ENCODE measurements at regions not wholly inside any gene's neighbourhood (a gene's known extent, or its start where the extent isn't known, plus 50 kb on each side); places are given as distances from the start of the nearest gene placed in this dataset.

DNA sequence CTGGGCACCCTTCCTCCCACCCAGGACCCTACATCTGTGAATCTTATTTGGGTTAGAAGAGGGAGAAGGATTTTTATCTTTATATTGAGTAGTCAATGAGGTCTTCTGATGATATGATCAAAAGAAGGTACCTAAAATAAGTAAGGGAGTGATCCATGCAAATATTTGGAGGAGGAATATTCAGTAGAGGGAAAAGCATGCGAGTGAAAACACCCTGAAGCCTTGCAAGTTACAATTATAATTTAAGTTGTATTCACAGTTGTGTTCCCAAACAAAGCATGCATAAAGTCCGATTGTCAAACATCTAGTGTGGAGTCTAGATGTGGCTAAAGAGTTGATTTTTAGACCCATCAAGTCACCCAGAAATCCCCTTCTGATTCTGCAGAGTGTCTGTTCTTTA lies 530.2 kb upstream of the ZEB2 start:
- no peak for DNase-seq
- Histone ChIP-seq H3K27me3 (no peaks in the 10 kb centered on the region), H3K36me3 (no peaks in the 10 kb centered on the region), H3K27ac (no peak overlapping the region), H3K9me3 (no peaks in the 10 kb centered on the region), H3K4me3 (no peak overlapping the region), H3K4me1 (ENCODE audit: insufficient read depth) (no peaks in the 10 kb centered on the region)
- intact Hi-C loops (cut with DNase I): no loop called here
- WGBS, 3 donors: 90 to 92% (median 91%) methylated on average over 2 of the region's 2 CpGs
- no peak for TF ChIP-seq POLR2A (IDR thresholded peaks at IDR 0.05)
- TF ChIP-seq EP300 (IDR thresholded peaks at IDR 0.05): no peak
- TF ChIP-seq, protein P1, sequence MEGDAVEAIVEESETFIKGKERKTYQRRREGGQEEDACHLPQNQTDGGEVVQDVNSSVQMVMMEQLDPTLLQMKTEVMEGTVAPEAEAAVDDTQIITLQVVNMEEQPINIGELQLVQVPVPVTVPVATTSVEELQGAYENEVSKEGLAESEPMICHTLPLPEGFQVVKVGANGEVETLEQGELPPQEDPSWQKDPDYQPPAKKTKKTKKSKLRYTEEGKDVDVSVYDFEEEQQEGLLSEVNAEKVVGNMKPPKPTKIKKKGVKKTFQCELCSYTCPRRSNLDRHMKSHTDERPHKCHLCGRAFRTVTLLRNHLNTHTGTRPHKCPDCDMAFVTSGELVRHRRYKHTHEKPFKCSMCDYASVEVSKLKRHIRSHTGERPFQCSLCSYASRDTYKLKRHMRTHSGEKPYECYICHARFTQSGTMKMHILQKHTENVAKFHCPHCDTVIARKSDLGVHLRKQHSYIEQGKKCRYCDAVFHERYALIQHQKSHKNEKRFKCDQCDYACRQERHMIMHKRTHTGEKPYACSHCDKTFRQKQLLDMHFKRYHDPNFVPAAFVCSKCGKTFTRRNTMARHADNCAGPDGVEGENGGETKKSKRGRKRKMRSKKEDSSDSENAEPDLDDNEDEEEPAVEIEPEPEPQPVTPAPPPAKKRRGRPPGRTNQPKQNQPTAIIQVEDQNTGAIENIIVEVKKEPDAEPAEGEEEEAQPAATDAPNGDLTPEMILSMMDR (IDR thresholded peaks at IDR 0.05): no peak

DNA sequence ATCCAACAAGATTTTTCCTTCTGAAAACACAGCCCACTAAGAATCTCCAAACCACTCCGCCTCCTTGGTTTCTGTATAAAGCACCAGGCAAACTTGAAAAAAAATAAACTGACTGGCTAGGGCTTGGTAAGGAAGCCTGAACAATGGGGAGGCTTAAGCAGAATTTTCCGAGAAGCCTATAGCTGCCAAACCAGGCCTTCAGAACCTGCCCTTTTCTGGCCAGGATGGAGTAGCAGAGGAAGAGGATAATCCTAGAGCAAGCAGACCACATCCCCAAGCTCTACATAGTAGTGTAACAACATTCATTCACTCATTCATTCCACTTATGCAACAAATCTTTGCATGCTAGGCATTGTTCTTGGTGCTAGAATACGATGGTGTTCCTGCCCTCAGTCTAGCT lies 529.6 kb upstream of the ZEB2 start:
- intact Hi-C loops (cut with DNase I): no loop called here
- no peaks in the 10 kb centered on the region for H3K36me3 ChIP-seq
- TF ChIP-seq EP300 (IDR thresholded peaks at IDR 0.05) (no peak), POLR2A (IDR thresholded peaks at IDR 0.05) (no peak)
- TF ChIP-seq, protein P1 (IDR thresholded peaks at IDR 0.05): no peak
- no peak overlapping the region for H3K27ac ChIP-seq
- no peaks in the 10 kb centered on the region for H3K4me1 ChIP-seq (ENCODE audit: insufficient read depth)
- DNase-seq: no peak
- WGBS, 3 donors: 62 to 94% (median 81%) methylated on average over 3 of the region's 3 CpGs
- H3K9me3 ChIP-seq: no peaks in the 10 kb centered on the region
- H3K4me3 ChIP-seq: no peak overlapping the region
- no peaks in the 10 kb centered on the region for H3K27me3 ChIP-seq

DNA sequence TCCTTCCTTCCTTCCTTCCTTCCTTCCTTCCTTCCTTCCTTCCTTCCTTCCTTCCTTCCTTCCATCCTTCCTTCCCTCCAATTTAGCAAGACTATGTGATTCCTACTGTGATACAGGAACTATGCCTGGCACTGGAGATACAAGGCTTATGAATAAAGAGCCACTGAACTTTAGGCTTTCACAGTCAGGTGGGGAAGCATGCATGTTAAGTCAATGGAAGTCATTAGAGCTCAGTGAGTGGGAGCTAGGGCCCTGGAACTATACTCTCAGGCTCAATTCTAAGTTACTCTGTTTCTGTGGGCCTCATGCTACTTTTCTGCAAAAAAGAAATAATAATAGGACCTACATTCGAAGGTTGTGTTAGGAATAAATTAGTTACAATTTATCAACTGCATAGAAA lies 527.6 kb upstream of the ZEB2 start:
- no peak overlapping the region for H3K4me3 ChIP-seq
- intact Hi-C loops (cut with DNase I): no loop called here
- H3K27ac ChIP-seq: no peak overlapping the region
- WGBS, 3 donors: 95 to 98% (median 97%) methylated on average over 1 of the region's 1 CpG
- no peaks in the 10 kb centered on the region for H3K9me3 ChIP-seq
- no peaks in the 10 kb centered on the region for H3K36me3 ChIP-seq
- H3K27me3 ChIP-seq: no peaks in the 10 kb centered on the region
- H3K4me1 ChIP-seq (ENCODE audit: insufficient read depth): peaks cover 2% of the 10 kb centered on the region
- TF ChIP-seq POLR2A (IDR thresholded peaks at IDR 0.05): no peak
- DNase-seq: no peak

DNA sequence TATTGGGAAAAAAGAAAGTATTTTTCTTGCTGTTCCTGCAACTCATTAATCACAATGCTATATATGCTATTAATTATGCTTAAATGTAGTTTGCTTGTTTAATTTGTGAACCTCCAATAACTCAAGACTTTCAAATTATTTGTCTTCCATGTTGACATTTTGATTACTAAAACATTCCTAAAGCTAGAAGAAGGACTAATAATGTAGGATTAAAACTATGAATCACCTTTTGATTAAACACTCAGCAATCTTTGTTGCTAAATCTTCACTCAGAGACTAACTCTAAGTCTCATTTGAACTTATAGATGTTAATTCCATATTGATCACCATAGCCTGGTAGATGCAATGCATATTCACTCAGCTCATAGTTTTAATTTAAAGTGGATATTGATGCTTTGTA lies 524.6 kb upstream of the ZEB2 start:
- Histone ChIP-seq H3K27ac (no peak overlapping the region), H3K4me1 (ENCODE audit: insufficient read depth) (peaks cover 2% of the 10 kb centered on the region), H3K9me3 (no peaks in the 10 kb centered on the region), H3K4me3 (no peak overlapping the region), H3K27me3 (no peaks in the 10 kb centered on the region), H3K36me3 (no peaks in the 10 kb centered on the region)
- DNase-seq: no peak
- intact Hi-C loops (cut with DNase I): no loop called here
- TF ChIP-seq, protein P1 (IDR thresholded peaks at IDR 0.05): no peak
- TF ChIP-seq POLR2A (IDR thresholded peaks at IDR 0.05) (no peak), EP300 (IDR thresholded peaks at IDR 0.05) (no peak)

DNA sequence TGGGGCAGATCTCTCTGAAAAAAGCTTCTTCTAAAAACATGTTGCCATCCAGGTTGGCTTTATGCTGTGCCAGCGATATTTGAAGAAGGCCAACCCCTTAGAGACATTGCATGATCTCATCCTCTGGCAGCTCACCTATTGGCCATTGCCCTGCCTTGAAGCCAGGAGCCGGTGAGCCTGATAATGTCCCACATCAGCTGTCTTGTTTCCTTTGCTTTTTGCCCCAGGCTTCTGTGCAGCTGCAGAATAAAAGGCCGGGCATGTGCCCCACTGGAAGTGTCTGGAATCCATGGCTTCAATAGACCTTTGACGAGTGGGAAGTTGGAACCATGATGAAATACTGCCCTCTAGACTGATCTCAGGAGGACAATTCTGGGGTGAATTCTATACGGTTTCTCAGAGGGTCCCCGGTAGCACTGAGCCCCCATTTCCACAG lies 523.5 kb upstream of the ZEB2 start:
- H3K27ac ChIP-seq: no peak overlapping the region
- no peak overlapping the region for H3K4me3 ChIP-seq
- no peak for TF ChIP-seq EP300 (IDR thresholded peaks at IDR 0.05)
- TF ChIP-seq, protein P1 (IDR thresholded peaks at IDR 0.05): no peak
- TF ChIP-seq POLR2A (IDR thresholded peaks at IDR 0.05): no peak
- peaks cover 2% of the 10 kb centered on the region for H3K4me1 ChIP-seq (ENCODE audit: insufficient read depth)
- DNase-seq: no peak
- H3K9me3 ChIP-seq: no peaks in the 10 kb centered on the region
- WGBS, 3 donors: 85 to 89% (median 87%) methylated on average over 6 of the region's 6 CpGs
- intact Hi-C loops (cut with DNase I): no loop called here
- no peaks in the 10 kb centered on the region for H3K36me3 ChIP-seq
- H3K27me3 ChIP-seq: no peaks in the 10 kb centered on the region
